ENCODE measurements at regions not wholly inside any gene's neighbourhood (a gene's known extent, or its start where the extent isn't known, plus 50 kb on each side); places are given as distances from the start of the nearest gene placed in this dataset.

- DNase-seq (ENCODE audit: low spot score) = no peak
Measured at GRCh38 chr10:81026591-81026990, 488.9 kb downstream of the SH2D4B start.

DNA sequence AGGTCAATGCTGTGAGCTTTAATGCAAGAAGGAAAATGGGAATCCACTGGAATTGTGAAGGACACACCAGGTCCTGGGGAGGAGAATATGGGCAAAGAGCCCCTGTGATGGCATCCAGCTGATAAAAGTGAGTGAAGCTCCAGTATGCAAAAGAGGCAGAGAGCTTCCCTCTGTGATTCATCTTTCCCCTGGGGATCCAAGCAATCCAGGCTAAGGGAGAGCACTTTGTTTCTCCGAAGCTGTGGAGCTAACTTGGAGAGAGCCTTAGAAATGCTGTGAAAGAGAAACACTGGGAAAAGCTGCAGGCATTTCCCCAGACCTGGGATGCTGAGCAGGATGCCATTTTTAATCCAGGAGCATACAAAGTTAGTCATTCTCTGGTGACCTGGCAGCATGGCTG is 489.5 kb downstream of the SH2D4B start:
- no peak for DNase-seq (ENCODE audit: low spot score)

DNA sequence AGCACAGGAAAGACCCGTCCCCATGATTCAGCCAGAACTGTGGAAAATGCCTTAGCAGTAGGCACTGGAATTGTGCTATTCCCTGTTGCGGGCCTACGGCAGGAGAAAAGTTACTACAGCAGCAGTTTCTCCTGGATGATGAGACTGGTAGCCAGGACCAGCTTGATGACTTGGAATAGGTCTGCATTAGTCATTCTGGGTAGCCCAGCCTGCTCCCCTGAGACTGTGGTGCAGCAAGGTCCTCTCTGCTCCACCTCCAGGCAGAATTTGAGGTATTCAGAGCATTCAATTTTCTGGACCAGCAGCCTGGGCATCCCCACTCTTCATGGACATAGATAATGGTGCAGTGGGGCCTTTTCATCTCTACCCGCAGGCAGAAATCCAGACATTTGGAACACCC is 490.0 kb downstream of the SH2D4B start:
- no peak for DNase-seq (ENCODE audit: low spot score)

- DNase-seq (ENCODE audit: low spot score) = no peak
Measured at GRCh38 chr10:81031774-81032173, 494.1 kb downstream of the SH2D4B start.

- DNase-seq (ENCODE audit: low spot score) = no peak
Measured at GRCh38 chr10:81034383-81034782, 496.7 kb downstream of the SH2D4B start.

GRCh38 chr10:81036257-81036656 is 498.6 kb downstream of the SH2D4B start:
- DNase-seq (ENCODE audit: low spot score) = no peak

- no peak for DNase-seq (ENCODE audit: low spot score)
Measured at GRCh38 chr10:81040031-81040430, 502.3 kb downstream of the SH2D4B start.

DNA sequence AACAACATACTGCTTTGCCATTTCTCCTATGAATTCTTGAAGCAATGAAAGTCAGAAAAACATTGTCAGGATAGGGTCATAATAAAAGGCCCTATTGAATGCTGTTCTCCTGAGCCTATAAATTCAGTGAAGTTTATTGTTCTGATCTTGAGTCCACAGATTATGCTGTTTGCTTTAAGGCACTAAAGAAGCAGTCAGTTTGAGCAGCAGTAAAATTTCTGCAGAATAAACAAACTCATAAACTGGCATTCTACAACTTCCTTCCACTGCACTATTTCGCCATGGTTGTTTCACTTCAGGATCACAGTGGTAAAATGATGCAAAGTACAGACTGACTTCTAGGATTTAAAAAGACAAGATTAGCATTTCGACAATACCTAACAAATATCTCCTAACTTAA is 503.2 kb downstream of the SH2D4B start:
- no peak for DNase-seq (ENCODE audit: low spot score)

DNA sequence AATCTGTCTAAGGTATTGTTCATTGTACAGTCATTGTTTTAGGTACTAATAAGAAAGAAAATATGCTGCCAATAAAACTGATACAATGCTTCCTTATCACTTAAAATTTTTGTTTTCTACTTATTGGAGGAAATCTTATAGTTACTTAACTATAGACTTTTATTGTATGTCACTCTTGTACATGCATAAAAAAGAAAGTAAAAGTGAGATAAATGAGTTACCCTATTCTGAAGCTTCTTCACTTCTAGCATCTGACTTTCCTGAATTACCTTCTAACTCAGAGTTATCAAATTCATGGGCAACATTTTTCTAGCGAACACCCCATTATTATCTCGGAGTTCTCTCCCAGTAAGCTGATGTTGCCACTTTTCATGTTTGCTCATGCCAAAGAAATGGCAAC is 504.9 kb downstream of the SH2D4B start:
- DNase-seq (ENCODE audit: low spot score) = no peak

- no peak for DNase-seq (ENCODE audit: low spot score)
Measured at GRCh38 chr10:81065474-81065873, 527.8 kb downstream of the SH2D4B start.

- DNase-seq (ENCODE audit: low spot score) = no peak
Measured at GRCh38 chr10:81068460-81068859, 530.8 kb downstream of the SH2D4B start.

- no peak for DNase-seq (ENCODE audit: low spot score)
Measured at GRCh38 chr10:81071087-81071796, 533.5 kb downstream of the SH2D4B start.

DNA sequence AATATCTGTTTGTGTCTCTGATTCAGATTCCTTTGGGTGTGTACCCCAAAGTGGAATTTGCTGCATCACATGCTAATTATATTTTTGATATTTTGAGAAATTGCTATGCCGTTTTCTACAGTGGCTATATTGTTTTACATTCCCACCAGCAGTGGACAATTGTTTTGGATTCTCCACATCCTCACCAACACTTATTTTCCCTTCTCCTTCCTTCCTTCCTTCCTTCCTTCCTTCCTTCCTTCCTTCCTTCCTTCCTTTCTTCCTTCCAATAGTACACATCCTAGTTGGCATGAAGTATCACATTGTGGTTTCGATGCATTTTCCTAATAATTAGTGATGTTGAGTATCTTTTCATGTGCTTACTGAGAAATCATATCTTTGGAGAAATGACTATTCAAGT is 535.5 kb downstream of the SH2D4B start:
- DNase-seq (ENCODE audit: low spot score) = no peak

- DNase-seq (ENCODE audit: low spot score) = peak; percentile 9
Measured at GRCh38 chr10:81081887-81082620, 544.4 kb downstream of the SH2D4B start.

DNA sequence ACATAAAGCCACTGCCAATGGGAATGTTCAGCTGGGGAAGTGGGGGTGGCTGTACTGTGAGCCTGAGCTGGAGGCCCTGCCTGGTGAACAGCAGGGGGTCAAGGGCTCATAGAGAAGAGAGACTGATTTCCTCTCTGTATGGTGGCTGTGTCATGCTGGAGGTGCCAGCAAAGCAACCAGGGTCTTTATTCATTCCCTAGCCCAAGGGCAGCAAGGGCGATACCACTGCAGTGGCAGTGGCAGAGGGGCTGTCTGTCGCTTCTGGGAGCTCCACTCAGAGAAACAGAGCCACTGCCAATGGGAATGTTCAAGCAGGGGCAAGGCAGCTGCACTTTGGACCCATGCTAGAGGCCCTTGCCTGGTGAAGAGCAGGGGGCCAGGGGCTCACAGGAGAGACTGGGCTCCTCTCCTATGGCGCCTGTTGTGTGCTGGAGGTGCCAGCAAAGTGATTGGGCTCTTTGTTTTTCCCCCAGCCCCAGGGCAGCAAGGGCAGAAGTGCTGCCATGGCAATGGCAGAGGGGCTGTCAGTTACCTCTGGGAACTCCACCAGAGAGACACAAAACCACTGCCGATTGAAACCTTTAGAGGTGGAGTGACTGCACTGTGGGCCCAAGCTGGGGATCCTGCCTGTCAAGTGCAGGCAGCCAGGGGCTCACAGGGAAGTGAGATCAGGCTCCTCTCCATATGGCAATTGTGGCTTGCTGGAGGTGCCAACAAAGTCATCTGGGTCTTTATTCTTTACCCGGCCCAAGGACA is 545.1 kb downstream of the SH2D4B start:
- DNase-seq (ENCODE audit: low spot score) = no peak

DNA sequence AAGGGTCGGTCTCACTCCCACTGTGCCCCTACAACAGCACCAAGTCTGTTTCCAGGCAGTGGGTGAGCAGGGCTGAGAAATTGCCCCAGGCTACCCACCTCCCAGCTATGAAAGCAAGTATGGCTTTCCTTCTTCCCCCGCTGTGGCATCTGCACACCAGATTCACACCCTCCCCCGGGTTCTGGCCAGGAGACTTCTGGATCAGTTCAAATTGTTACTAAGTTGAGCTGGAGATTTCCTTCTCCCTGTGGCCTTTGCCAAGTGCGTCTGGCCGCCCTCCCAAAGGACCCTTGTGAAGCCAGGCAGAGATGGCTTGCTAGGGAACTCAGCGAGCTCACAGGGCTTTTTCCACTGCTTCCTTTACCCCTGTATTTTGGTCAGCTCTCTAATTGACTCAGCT is 555.4 kb downstream of the SH2D4B start:
- no peak for DNase-seq (ENCODE audit: low spot score)

GRCh38 chr10:81095238-81095637 is 557.5 kb downstream of the SH2D4B start:
- no peak for DNase-seq (ENCODE audit: low spot score)

- no peak for DNase-seq (ENCODE audit: low spot score)
Measured at GRCh38 chr10:81096558-81096957, 558.9 kb downstream of the SH2D4B start.

DNA sequence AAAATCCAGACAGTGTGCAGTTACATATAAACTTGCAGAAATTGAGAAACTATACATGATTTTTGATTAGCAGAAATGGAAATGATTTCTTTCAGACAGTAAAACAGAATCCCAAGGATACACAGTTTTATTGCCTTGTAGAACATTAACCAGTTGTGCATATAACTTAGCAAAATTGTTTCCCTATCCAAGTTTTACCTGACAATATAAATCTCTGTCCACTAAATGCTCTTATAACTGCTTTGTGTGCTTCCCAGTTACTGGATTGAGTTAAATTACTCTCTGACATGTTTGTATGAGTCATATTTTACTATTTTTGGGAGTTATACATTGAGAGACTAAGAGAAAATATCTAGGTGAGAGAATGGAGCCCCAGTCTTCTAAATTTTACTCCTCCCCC is 563.4 kb downstream of the SH2D4B start:
- no peak for DNase-seq (ENCODE audit: low spot score)

- DNase-seq (ENCODE audit: low spot score) = no peak
Measured at GRCh38 chr10:81104494-81104893, 566.8 kb downstream of the SH2D4B start.

- DNase-seq (ENCODE audit: low spot score) = no peak
Measured at GRCh38 chr10:81108516-81109199, 571.0 kb downstream of the SH2D4B start.

DNA sequence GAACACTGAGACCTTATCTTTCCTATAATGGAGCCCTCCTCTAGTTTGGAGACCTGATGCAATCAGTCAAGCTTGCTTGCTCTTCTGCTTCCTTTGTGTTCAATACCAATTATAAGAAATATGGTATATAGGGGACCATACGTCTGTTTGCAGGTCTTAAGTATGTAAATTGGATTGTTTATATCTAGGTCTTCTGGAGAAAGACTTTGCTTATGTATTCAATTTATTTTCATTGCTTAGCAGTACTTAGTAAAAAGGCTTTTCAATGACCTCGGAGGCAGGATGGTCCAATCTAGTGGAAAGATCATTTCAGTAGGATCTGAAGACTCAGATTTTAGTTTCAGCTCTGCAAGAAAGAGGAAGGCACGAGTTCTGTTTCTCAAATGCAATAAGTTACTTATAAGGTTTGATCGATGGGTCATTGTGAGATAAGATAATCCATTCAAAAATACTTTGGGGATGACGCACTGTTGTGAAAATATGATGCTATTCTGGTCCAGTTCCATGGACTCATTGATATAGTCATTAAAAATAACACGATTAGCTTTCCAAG is 571.6 kb downstream of the SH2D4B start:
- DNase-seq (ENCODE audit: low spot score) = no peak
